CD4-positive, alpha-beta T cell treated with Interleukin-2 at 100 ng/mL for 4 hours (primary cell): ENCODE measurements at regions not wholly inside any gene's neighbourhood (a gene's known extent, or its start where the extent isn't known, plus 50 kb on each side); places are given as distances from the start of the nearest gene placed in this dataset.

ENCODE experiments used
- DNase-seq: peaks from one replicate; pipeline ENCODE4 v3.0.0-alpha.2; 2020; ENCODE audit warnings: low spot score

DNA sequence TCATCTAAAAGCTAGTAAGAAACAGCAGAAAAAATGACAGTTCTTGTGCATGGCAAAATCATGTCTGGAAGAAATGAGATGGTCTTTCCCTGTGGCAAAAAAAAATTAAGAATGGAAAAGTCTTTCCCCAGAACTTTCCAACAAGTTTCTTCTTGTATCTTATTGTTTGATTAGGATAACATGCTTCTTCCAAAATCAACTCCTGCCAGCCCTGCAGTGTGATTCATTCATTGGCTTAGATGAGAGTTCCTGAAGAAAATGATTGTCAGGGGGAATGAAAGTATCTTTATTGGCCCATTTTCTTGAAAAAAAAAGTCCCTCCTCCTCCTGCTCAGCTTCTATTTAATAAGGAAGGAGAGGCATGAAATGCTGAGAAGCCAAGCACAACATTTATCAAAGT lies 407.7 kb downstream of the ARAP2 start:
- DNase-seq: no peak

DNA sequence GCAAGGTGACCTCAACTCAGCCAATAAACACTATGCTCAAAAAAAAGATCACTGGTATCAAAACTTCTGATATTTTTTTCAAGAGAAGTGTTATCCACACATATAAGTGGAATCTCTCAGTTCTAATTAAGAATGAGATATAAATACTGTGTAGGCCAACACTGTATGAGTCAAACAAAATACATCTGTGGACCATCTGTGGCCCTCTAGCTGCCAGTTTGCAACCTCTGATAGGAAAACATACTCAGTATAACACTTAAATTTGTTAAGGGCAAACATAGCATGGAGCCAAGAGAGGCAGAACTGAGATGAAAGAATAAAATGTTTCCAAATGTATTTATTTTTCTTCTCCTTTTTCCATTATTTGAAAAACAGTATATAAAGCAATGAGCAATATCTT lies 377.3 kb downstream of the ARAP2 start:
- no peak for DNase-seq

DNA sequence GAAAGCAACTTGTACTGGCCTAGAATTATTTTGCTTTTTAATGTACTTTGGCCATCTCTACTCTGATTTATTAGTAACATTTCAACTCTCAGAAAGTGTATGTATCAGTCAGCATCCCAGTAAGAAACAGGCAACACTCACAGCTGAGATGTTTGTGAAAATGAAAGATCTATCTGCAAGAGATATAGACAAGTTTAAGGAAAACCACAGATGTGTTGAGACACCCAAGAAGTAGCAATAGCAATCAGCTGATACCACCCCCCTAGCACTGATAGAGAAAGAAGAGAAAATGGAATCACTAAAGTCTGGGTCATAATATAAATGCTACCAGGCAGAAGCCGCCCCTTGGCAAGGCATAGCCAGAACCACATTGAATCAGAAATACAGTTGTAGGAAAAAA lies 372.0 kb downstream of the ARAP2 start:
- DNase-seq: no peak

DNA sequence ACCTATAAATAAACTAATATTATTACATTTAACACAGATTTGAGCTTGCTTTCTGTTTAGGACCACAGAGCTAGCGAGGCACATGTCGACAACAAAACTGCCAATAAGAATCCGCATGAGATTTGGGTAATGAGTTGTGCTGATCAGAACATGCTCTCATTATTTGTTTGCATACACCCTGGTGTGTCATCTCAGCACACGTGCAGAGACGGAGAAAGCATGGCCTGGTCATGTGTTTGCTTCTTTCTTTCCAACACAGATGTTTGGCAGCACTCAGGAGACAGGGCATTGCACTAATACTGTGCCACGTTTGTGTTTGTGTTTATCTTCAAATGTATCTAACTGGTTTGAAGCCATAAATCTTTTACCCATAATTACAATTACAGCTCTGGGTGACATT lies 364.8 kb downstream of the ARAP2 start:
- DNase-seq: no peak

DNA sequence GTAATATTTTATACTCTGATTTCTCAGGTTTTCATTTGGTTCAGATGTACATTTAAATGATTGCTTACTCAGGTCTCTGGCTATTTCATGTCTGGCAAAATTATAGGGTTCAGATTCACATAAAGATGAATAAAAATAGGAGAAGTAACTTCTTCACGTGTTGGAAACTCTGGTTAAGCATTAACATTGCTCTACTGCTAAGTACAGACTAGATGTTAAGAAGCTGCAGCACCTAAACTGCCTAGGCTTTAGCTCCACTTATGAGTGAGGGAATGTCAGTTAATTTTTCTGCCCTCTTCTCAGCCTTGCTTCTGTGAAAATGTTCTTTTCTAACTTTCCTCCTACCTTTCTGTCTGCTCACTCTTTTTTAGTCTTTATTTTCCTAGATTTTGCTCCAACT lies 361.2 kb downstream of the ARAP2 start:
- no peak for DNase-seq

DNA sequence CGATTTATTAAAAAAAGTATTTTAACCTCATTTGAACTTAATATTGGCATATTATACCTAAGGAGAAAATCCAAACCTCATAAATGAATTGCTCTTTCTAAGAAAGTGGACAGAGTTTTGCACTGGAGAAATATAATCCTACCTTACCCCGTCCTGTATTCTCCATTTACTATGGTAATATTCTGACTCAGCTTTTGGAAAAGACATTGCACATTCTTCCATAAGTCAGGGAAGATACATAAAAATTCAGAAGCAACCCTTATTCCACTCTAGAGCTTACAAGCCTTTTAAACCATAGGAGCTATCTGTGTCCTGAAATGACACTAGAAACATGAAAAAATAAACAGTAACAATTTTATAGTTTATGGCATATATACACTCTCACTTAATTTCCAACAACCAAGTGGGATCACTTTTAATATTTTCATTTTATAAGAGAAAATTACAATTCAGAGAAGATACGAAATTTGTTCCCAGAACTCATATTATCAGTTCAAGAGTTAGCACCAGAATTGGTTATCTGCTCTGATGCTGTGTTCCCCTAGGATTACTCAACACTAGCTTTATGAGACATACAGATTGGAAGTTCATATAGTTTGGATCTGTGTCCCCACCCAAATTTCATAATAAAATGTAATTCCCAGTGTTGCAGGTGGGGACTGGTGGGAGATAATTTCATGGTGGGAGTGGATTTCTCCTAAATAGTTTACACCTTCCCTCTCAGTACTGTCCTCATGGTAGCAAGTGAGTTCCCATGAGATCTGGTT lies 359.4 kb downstream of the ARAP2 start:
- DNase-seq: no peak

DNA sequence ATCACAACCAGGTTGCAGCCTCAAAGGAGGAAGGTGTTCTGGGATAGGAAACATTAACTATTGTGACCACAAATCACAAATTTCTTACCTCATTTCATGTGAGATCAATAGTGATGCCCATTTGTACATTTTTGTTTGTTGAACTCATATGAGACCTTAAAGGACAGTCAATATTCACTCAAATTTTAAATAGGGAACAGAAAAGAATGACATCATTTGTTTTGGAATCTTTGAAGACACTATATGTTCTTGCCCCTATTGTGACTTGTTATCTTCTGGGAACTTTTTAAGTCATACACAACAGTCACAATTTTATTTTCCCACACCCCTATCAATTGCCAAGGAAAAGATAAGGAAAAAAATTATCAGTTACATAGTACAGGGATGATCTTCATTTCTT lies 346.5 kb downstream of the ARAP2 start:
- no peak for DNase-seq

DNA sequence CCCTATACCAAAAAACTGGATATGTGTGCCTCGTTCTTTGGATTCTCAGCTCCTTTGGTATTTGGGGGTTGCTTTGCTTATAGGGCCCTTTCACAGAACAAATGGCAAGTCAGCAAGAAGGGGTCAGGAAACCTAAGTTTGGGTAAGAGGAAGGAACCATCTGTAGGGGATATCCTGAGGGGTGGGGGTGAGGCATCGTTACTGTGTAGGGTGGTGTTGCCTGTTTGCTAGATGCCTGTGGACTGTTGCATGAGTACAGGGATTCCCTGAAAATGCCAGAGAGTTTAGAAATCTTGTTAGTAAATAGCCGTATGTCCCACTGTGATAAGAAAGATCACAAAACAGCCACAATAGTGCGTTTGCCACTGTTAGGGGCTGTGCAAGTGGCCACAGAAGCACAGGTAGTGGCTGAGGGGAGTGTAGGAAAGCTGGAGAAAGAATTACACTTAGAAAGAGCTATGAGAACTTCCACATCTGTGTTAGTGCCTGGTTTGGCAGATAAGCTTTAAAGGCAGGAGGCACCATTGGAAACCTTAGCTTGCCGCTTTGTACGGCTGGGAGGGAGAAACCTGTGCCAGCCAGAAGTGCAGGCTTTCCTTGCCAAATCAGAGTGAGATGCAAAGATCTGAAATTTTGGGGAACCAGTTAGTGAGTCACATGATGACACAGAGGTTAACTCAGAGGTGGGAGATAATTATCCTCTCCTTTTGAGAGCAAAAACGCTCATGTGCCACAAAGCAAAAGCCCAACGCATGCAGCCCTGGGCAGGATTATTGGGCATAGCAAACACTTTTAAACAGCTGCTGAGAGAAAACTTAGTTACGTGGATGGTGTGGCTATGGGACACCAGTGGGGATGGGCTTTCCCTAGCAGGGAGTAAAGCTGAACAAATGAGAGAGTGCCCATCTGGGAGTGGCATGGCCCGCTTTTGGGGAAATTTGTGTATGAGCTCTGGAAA lies 343.7 kb downstream of the ARAP2 start:
- no peak for DNase-seq

DNA sequence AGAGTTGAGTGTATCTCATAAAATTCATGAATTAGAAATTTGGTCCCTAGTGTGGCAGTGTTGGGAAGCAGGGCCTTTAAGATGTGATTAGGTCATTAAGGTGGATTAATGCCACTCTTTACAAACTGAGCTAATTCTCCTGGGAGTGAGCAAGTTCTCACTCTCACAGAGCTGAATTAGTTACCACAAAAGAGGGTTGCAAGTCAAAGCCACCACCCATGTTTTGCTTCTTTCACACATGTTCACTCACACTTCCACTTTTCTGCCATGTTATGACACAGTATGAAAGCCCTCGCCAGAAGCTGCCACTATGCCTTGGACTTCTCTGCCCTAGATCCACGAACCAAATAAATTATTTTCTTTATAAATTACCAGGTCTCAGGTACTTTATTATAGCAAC lies 332.1 kb downstream of the ARAP2 start:
- DNase-seq: no peak

DNA sequence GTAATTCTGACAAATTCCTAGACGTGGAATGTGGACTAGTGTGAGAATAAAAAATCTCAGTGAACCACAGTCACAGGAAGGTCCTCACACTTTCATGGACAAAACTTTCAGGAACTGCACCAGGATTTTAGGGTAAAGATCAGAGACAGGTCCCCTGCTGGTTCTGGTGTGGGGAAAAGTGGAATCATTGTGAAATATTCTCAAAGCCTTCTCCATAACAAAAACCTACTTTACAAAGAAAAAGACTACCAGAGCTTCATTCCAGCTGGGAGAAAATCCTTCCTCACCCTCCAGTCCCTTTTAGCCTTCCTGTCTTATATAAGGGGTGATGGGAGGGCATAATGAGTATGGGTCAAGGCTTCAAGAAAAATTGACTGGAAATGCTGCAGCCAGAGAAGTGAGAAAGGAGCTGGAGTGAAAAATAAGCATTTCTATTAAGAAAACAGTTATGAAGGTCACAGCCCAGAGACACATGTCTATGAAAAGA lies 325.8 kb downstream of the ARAP2 start:
- DNase-seq: no peak

DNA sequence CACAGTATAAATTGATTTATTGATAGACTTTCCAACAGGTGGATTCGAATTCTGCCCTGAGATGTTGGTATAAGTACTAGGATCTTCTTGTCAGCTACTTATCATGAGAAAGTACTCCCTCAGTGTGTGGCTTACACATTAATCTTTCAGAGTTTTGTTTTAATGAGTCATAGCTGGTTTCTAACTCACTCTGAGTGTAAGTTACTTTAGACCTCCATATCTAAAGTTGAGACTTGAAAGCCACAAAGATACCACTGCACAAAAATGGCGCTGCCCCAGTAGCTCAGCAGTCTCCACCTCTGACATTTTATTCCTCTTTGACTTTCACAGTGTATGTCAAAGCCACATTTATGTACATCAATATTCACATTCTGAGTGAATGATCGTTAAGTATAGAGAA lies 318.5 kb downstream of the ARAP2 start:
- DNase-seq: no peak

DNA sequence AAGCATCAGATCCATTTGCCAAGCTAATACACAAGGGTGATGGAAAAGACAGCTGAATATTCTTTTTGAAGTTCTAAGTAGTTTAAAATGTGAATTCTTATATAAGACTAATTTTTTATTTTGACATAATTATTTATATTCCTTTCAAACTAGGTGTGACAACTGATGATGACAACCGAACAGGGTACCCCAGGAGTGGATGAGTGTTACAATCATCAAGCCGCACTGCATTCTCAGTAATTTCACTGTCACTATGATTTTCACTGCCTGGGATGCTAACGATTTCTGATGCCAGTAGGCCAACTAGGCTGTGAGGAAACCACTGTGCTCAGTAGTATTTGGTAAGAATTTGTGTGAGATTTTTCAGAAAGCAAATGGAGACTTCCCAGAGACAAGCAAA lies 317.5 kb downstream of the ARAP2 start:
- DNase-seq: no peak

DNA sequence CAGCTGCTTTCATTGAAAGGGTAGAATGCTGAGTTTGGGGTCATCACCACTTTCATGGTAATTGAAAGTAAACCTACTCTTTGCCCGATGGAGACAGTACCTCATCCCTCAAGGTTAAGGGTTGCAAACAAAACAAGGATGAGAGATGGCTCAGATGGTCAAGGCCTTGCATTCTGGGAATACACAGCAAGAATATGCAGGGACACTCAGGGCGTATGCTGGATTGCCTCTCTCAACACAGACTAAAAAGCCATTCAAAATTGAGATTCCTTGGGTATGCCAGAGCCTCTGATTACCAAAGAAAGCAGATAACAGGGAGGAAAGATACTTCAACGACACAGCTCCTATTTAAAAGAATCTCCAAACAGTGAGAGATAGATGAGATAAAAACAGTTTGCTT lies 310.4 kb downstream of the ARAP2 start:
- no peak for DNase-seq

DNA sequence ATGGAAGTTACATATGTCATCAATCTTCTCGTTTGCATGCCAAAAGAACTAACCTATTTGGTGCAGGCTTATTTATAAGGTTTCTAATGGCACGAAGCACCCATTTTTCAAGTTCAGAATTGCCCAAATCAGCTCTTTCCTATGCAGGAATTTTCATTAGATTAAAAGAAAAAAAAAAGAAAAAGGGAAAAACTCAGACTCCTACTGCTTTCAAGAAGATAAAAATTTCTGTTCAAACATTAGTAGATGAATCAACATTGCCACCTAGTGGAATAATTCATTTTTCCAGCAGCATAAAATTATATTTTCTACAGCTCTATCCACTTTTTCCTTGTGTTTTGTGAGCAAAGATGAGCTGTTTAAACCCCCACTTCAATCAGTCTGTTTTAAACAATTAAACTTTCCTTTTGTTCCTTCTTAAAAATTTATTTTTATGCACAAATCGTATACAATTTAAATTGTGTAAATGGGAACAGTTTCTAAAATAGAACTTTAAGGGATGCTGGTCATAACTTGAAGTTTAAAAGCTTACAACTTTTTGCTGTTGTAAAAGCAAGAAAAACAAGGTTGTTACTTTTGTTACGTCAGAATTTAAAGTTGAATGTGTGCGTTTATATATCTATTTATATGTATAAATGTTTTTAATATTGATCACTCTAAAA lies 309.9 kb downstream of the ARAP2 start:
- DNase-seq: peak; percentile 14

DNA sequence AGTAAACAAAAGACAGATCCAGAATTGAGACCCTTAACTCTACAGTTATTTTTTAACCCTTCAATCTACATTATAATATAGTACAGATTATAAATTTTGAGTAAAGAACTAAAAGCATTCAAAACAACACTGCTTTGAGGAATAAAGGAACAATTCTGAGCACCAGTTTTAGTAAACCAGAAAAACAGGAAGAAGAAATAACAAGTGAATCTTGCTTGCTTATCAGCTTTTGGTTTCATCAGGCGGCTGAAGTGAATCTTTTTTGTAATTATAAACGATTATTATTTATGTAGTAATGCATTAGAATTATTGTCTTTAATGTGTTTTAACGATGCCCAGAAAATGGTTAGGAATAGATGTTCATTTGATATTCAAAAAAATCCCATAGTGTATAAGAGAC lies 305.4 kb downstream of the ARAP2 start:
- DNase-seq: no peak

DNA sequence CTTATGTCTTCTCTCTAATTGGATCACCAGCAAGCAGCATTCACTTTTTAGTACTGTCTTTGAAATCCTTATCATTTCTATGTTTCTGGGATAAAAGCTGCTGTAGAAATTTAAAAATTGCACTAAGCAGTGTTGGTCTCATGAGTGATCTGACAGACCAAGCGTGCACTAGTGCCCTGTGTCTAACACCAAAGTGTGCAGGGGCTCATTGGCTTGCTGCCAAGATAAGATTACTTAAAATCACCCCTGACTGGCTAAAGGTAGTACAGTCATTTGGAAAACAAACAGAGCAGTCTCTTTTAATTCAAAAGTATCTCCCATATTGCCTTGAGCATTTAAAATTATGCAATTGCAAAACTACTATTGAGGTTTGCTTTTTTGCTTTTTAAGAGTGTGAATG lies 304.6 kb downstream of the ARAP2 start:
- DNase-seq: no peak

DNA sequence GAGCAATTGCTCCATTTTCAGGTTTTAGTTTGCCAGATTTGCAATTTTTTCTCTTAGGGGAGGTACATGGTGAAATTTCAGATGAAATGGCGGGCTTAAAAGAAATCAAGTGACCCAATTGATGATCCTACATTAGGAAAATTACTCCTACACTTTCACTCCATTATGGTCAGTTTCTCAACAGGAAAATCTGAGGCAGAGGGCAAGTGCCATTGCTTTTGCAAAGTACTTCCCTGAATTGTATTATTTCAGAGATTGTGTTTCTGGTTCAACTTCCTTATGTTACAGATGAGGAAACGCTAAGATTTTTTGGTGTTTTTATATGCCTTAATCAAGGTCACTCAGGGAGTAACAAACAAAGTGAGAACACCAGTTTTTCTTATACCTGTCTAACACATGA lies 302.2 kb downstream of the ARAP2 start:
- no peak for DNase-seq

DNA sequence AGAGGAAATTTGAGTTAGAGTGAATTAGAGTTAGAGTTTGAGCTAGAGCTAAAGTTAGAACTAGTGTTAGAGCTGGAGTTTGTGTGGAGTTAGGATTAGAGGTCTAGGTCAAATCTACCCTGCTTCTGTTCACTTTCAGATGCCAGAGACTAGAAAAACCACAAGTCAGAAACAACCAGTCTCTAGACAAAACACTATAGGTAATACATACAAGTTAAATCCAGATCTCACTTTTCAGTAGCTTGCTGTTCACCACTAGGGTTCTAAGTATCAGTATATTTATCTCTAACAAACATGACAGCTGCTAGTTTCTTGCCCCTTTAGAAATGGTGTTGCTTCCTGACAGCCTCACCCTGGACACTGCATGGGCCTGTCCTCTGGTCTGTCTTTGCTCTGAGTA lies 300.7 kb downstream of the ARAP2 start:
- no peak for DNase-seq

DNA sequence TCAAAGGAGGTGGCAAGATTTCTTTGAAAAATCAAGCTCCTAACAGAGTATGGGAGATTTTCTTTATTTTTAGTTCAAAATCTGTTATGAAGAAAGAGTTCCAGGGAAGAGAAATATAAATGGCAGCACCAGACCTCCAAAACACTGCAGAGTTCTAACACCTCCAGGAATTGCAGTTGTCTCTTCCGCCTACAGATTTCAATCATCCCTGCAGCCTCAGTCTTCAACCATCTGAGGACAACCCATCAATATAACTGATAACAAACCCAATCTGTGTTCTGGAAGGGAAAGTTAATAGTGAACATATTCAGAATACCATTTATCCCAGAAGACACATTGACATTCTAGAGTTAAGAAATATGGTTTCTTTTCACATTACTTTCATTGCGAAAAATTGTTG lies 296.1 kb downstream of the ARAP2 start:
- DNase-seq: no peak

DNA sequence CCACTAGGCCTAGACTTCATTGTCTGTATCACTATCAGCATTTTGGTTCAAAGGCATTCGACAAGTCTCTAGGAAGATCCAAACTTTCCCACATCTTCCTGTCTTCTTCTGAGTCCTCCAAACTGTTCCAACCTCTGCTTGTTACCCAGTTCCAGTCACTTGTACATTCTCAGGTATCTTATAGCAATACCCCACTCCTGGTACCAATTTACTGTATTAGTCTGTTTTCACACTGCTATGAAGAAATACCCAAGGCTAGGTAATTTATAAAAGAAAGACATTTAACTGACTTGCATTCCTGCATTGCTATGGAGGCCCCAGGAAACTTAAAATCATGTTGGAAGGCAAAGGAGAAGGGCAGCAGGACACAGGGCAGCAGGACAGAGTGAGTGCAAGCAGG lies 293.9 kb downstream of the ARAP2 start:
- no peak for DNase-seq

DNA sequence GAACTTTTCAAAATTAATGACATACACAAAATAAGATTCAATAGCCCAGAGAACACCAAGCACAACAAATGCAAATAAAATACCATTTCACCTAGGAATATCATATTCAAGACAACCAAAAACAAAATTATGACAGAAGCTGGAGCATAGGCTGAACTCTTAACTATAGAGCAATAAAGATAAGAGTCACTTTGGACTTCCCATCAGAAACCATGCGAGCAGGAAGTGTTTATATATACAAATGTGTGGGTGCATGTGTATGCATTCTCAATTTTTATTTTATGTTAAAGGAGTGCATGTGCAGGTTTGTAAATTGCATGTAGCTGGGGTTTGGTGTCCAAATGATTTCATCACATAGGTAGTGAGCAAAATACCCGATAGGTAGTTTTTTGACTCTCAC lies 291.6 kb downstream of the ARAP2 start:
- DNase-seq: no peak

DNA sequence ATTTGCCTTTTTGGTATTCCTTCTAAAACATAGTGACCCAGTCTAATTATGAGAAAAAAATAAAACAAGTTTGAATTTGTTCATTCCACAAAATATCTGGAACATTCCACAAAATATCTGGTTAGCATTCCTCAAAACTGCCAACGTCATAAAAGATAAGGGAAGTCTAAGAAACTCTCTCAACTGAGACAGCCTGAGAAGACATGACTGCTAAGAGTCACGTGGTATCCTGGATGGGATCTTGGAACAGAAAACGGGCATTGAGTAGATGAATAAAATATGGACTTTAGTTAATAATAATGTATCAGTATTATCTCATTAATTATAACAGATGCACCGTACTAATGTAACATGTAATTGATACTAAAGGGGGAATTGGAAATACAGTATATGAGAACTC lies 280.9 kb downstream of the ARAP2 start:
- DNase-seq: no peak
